Nucleus accumbens (tissue), 56 donors: ENCODE measurements at regions not wholly inside any gene's neighbourhood (a gene's known extent, or its start where the extent isn't known, plus 50 kb on each side); places are given as distances from the start of the nearest gene placed in this dataset.

Experiments
- DNase-seq, 56 donors: peaks; one replicate each; lab custom pipeline; 2025; lab: John Stamatoyannopoulos, UW

- no peak for DNase-seq
Observed at GRCh38 chr4:8928074-8928473, 56.4 kb upstream of the HMX1 start.

GRCh38 chr4:8922481-8922880, 50.8 kb upstream of the HMX1 start:
- no peak for DNase-seq

GRCh38 chr4:8921465-8921864, 49.8 kb upstream of the HMX1 start:
- DNase-seq: no peak
